Epithelial cell of esophagus (primary cell): ENCODE measurements at regions not wholly inside any gene's neighbourhood (a gene's known extent, or its start where the extent isn't known, plus 50 kb on each side); places are given as distances from the start of the nearest gene placed in this dataset.

Source experiments
- DNase-seq: peaks from one replicate; pipeline ENCODE4 v3.0.0; 2010; ENCODE audit warnings: low read depth
- H3K4me3 ChIP-seq: 2 replicates; pipeline ENCODE4 v1.5.1; 2011; ENCODE audit warnings: mild to moderate bottlenecking, low read length, control low read depth
- CTCF ChIP-seq: IDR thresholded peaks from 2 replicates; pipeline ENCODE4 v1.5.1; 2011; ENCODE audit warnings: low read depth, mild to moderate bottlenecking, low read length, control low read depth, inconsistent platforms; ENCODE audit not compliant: insufficient read depth; ENCODE audit errors: missing control alignments

DNA sequence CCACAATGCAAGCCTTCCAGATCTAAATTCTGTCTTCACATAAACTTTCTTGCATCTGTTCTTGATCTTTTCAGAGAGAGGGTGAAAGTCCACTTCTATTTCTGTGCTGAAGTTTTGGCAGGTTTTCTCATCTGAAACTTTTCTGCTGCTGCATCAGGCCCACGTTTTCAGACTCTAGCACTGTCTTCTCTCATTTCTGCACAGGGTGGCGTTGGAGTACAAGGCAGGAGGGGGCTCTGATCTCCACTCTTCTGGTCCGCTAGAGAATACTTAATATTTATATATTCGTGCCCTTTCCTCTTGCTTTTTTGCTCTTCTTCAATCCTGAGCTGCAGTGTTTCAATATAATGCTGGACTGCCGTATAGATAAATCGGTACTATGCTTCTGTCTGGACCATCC is 204.0 kb upstream of the PRDM9 start:
- TF ChIP-seq CTCF, result no peak
- no peak overlapping the region for H3K4me3 ChIP-seq
- DNase-seq, result no peak

GRCh38 chr5:23302438-23302837 is 205.0 kb upstream of the PRDM9 start:
- no peak for DNase-seq
- peak; percentile 3 for TF ChIP-seq CTCF

GRCh38 chr5:23289162-23289561 is 218.2 kb upstream of the PRDM9 start:
- peak; percentile 61 for DNase-seq
- H3K4me3 ChIP-seq, result no peak overlapping the region
- no peak for TF ChIP-seq CTCF

More at GRCh38 chr5:23302438-23302837, 205.0 kb upstream of the PRDM9 start:
- no peak overlapping the region for H3K4me3 ChIP-seq

GRCh38 chr5:23284656-23285055 is 222.8 kb upstream of the PRDM9 start:
- no peak overlapping the region for H3K4me3 ChIP-seq
- no peak for TF ChIP-seq CTCF
- DNase-seq, result no peak

DNA sequence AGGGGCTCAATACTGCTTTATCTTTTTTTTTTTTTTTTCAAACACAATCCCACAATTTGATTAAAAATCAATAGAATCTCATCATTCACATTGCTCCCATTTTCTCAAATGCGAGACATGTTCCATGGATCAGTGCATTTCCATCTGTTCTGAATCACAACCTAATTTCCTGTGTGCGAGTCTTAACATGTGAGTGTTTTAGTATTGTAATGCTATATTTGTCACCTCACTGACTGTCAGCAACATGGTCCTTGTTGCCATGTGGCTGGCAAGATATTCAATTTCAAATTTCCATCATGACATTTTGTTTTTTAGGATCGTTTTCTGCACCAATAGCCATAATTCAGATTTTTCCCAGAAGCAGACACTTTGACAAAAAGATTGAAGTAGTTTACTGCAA is 233.2 kb upstream of the PRDM9 start:
- no peak for TF ChIP-seq CTCF
- peak; percentile 69 for DNase-seq
- H3K4me3 ChIP-seq, result no peak overlapping the region

GRCh38 chr5:23269981-23270380 is 237.4 kb upstream of the PRDM9 start:
- peak; percentile 91 for DNase-seq
- no peak overlapping the region for H3K4me3 ChIP-seq
- no peak for TF ChIP-seq CTCF

DNA sequence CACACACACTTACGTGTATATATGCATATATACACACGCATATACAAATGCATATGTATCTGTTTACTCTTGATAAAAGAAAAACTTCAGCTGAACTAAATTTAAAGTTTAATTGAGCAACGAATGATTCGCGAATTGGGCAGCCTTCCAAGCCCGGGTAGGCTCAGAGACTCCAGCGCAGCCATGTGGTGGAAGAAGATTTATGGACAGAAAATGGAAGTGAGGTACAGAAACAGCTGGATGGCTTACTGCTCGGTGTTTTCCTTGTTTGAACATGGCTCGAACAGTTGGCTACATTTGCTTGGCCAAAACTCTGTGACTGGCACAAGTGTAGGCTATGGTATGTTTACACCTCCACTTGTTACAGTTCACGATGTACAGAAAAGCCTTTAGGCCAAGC is 239.3 kb upstream of the PRDM9 start:
- no peak for TF ChIP-seq CTCF
- H3K4me3 ChIP-seq, result no peak overlapping the region
- no peak for DNase-seq
